NT2/D1 (cell line): ENCODE measurements at regions not wholly inside any gene's neighbourhood (a gene's known extent, or its start where the extent isn't known, plus 50 kb on each side); places are given as distances from the start of the nearest gene placed in this dataset.

Experiments used
- SUZ12 ChIP-seq: IDR thresholded peaks from 2 replicates; pipeline ENCODE4 v1.6.1; 2011; ENCODE audit not compliant: insufficient read length, insufficient read depth; ENCODE audit errors: extremely low read depth
- YY1 ChIP-seq: IDR thresholded peaks from 2 replicates; pipeline ENCODE4 v1.6.1; 2011; ENCODE audit not compliant: insufficient read length, insufficient read depth
- ZNF274 ChIP-seq: IDR thresholded peaks from 2 replicates; pipeline ENCODE4 v1.6.1; 2011; ENCODE audit warnings: mild to moderate bottlenecking, low read depth, low read length

DNA sequence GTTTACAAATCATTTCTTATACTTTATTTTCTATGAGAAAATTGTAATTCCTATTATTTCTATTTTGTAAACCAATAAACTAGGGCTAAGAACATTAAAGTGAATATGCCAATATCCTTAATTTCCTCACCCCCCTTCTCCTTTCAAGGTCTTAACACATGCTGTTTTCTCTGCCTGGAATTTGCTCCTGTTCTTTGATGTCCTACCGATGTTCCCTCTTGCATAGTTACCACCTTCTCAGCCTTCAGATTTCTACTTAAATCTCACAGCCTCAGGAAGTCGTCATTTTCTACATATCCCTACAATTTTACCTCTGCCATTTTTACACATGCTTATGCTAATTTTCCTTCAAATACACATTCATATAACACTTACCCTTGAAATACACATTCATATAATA, 890.9 kb upstream of the CDH8 start:
- no peak for TF ChIP-seq SUZ12
- no peak for TF ChIP-seq ZNF274
- TF ChIP-seq YY1, result no peak
